Naive thymus-derived CD8-positive, alpha-beta T cell (primary cell): ENCODE measurements at regions not wholly inside any gene's neighbourhood (a gene's known extent, or its start where the extent isn't known, plus 50 kb on each side); places are given as distances from the start of the nearest gene placed in this dataset.

Source experiments
- ATAC-seq, 2 donors: fragments of 150-1000 bp; cut with Tn5 transposase in 1 of 2; sonication (Bioruptor Pico), chemical (Tn5 transposase) in 1 of 2; 1 replicate in 1 of 2; 2 replicates in 1 of 2; pipeline ENCODE4 v1.10.0; 2021; ENCODE audit warnings: mild to moderate bottlenecking in 2 of 2, moderate library complexity in 2 of 2
- POLR2A ChIA-PET: fragments of 350-600 bp; sonication (Branson Sonifier 250); formaldehyde crosslinking; loops from one replicate; lab custom pipeline; 2021; ENCODE audit warnings: antibody characterized with exemption; lab: Charles Lee
- DNase-seq, 10 donors: peaks; one replicate each; pipeline versions ENCODE4 v3.0.0 to v3.0.0-alpha.2; 2020 to 2022
- H3K27ac Mint-ChIP-seq, 10 donors: one replicate each; pipeline ENCODE4 v1.8.0; 2020 to 2022; ENCODE audit warnings: mild to moderate bottlenecking in 10 of 10, mixed read lengths in 10 of 10, moderate library complexity in 4 of 10, inconsistent platforms in 1 of 10
- H3K27me3 Mint-ChIP-seq, 5 donors: one replicate each; pipeline ENCODE4 v1.8.0; 2021 to 2022; ENCODE audit warnings: mixed read lengths in 5 of 5
- H3K36me3 Mint-ChIP-seq, 3 donors: one replicate each; pipeline ENCODE4 v1.8.0; 2020 to 2022; ENCODE audit warnings: mixed read lengths in 3 of 3, mild to moderate bottlenecking in 2 of 3, inconsistent platforms in 1 of 3
- H3K4me1 Mint-ChIP-seq, 4 donors: one replicate each; pipeline ENCODE4 v1.8.0; 2021 to 2022; ENCODE audit warnings: mixed read lengths in 4 of 4
- H3K4me3 Mint-ChIP-seq, 10 donors: one replicate each; pipeline ENCODE4 v1.8.0; 2020 to 2022; ENCODE audit warnings: mild to moderate bottlenecking in 10 of 10, mixed read lengths in 10 of 10, moderate library complexity in 6 of 10, inconsistent platforms in 1 of 10
- H3K9me3 Mint-ChIP-seq, 9 donors: one replicate each; pipeline ENCODE4 v1.8.0; 2020 to 2022; ENCODE audit warnings: mixed read lengths in 9 of 9, mild to moderate bottlenecking in 3 of 9, inconsistent platforms in 1 of 9, moderate library complexity in 1 of 9

- no peak overlapping the region for H3K27ac Mint-ChIP-seq
- no peaks in the 10 kb centered on the region for H3K27me3 Mint-ChIP-seq
- no peak for ATAC-seq
- no peaks in the 10 kb centered on the region for H3K4me1 Mint-ChIP-seq
- peaks cover 0 to 13% (median 2%) of the 10 kb centered on the region in 9 donors for H3K9me3 Mint-ChIP-seq
- POLR2A ChIA-PET: interaction anchor here (0.7 kb wide), 1 partner anchor 963 kb away, joined by 3 read pairs; no protein-coding TSS in a partner anchor
- H3K4me3 Mint-ChIP-seq: no peak overlapping the region
- H3K36me3 Mint-ChIP-seq: no peaks in the 10 kb centered on the region
- no peak for DNase-seq
These were observed 467.9 kb downstream of the SLITRK1 start for GRCh38 chr13:83414393-83414792.

- Mint-ChIP-seq H3K4me3 (no peak overlapping the region), H3K36me3 (no peaks in the 10 kb centered on the region), H3K9me3 (peaks cover 0 to 9% (median 0%) of the 10 kb centered on the region in 9 donors), H3K4me1 (no peaks in the 10 kb centered on the region), H3K27me3 (no peaks in the 10 kb centered on the region), H3K27ac (no peak overlapping the region)
- POLR2A ChIA-PET: no interaction called here
- ATAC-seq (no peak), DNase-seq (no peak)
These were observed 495.7 kb downstream of the SLITRK1 start for GRCh38 chr13:83386609-83387008.

GRCh38 chr13:83378908-83379307 lies 503.4 kb downstream of the SLITRK1 start:
- Mint-ChIP-seq H3K27ac (no peak overlapping the region), H3K36me3 (no peaks in the 10 kb centered on the region), H3K4me1 (no peaks in the 10 kb centered on the region), H3K9me3 (peaks cover 0 to 14% (median 0%) of the 10 kb centered on the region in 9 donors), H3K4me3 (no peak overlapping the region), H3K27me3 (no peaks in the 10 kb centered on the region)
- DNase-seq (no peak), ATAC-seq (no peak)
- POLR2A ChIA-PET: no interaction called here

- DNase-seq (no peak), ATAC-seq (no peak)
- no peak overlapping the region for H3K4me3 Mint-ChIP-seq
- no peaks in the 10 kb centered on the region for H3K27me3 Mint-ChIP-seq
- peaks cover 1 to 21% (median 8%) of the 10 kb centered on the region in 9 donors for H3K9me3 Mint-ChIP-seq
- POLR2A ChIA-PET: no interaction called here
- H3K27ac Mint-ChIP-seq: no peak overlapping the region
- H3K36me3 Mint-ChIP-seq: no peaks in the 10 kb centered on the region
- H3K4me1 Mint-ChIP-seq: no peaks in the 10 kb centered on the region
These were observed 504.8 kb downstream of the SLITRK1 start for GRCh38 chr13:83377491-83377890.

- ATAC-seq (no peak), DNase-seq (no peak)
- Mint-ChIP-seq H3K27me3 (no peaks in the 10 kb centered on the region), H3K27ac (no peak overlapping the region), H3K4me1 (no peaks in the 10 kb centered on the region), H3K9me3 (peaks cover 3 to 22% (median 13%) of the 10 kb centered on the region in 9 donors), H3K36me3 (no peaks in the 10 kb centered on the region), H3K4me3 (no peak overlapping the region)
- POLR2A ChIA-PET: no interaction called here
These were observed 509.5 kb downstream of the SLITRK1 start for GRCh38 chr13:83372786-83373185.

GRCh38 chr13:83365723-83366122 lies 516.6 kb downstream of the SLITRK1 start:
- no peak overlapping the region for H3K4me3 Mint-ChIP-seq
- DNase-seq (no peak), ATAC-seq (no peak)
- POLR2A ChIA-PET: no interaction called here
- no peaks in the 10 kb centered on the region for H3K36me3 Mint-ChIP-seq
- no peaks in the 10 kb centered on the region for H3K4me1 Mint-ChIP-seq
- H3K9me3 Mint-ChIP-seq: peaks cover 0 to 18% (median 4%) of the 10 kb centered on the region in 9 donors
- no peak overlapping the region for H3K27ac Mint-ChIP-seq
- H3K27me3 Mint-ChIP-seq: no peaks in the 10 kb centered on the region

GRCh38 chr13:83355041-83355440 lies 527.2 kb downstream of the SLITRK1 start:
- Mint-ChIP-seq H3K27me3 (no peaks in the 10 kb centered on the region), H3K9me3 (peaks cover 0 to 13% (median 0%) of the 10 kb centered on the region in 9 donors), H3K36me3 (no peaks in the 10 kb centered on the region), H3K27ac (no peak overlapping the region), H3K4me3 (no peak overlapping the region), H3K4me1 (no peaks in the 10 kb centered on the region)
- ATAC-seq (no peak), DNase-seq (no peak)
- POLR2A ChIA-PET: no interaction called here

- Mint-ChIP-seq H3K9me3 (peaks cover 0 to 8% (median 0%) of the 10 kb centered on the region in 9 donors), H3K27ac (no peak overlapping the region), H3K4me3 (no peak overlapping the region), H3K27me3 (no peaks in the 10 kb centered on the region), H3K4me1 (no peaks in the 10 kb centered on the region), H3K36me3 (no peaks in the 10 kb centered on the region)
- POLR2A ChIA-PET: no interaction called here
- ATAC-seq: no peak
- no peak for DNase-seq
These were observed 529.9 kb downstream of the SLITRK1 start for GRCh38 chr13:83352391-83352790.

- H3K9me3 Mint-ChIP-seq: peaks cover 0 to 15% (median 0%) of the 10 kb centered on the region in 9 donors
- H3K4me3 Mint-ChIP-seq: no peak overlapping the region
- no peaks in the 10 kb centered on the region for H3K27me3 Mint-ChIP-seq
- H3K4me1 Mint-ChIP-seq: no peaks in the 10 kb centered on the region
- no peak overlapping the region for H3K27ac Mint-ChIP-seq
- H3K36me3 Mint-ChIP-seq: no peaks in the 10 kb centered on the region
- no peak for ATAC-seq
- no peak for DNase-seq
- POLR2A ChIA-PET: no interaction called here
These were observed 531.7 kb downstream of the SLITRK1 start for GRCh38 chr13:83350569-83350968.

- H3K27me3 Mint-ChIP-seq: no peaks in the 10 kb centered on the region
- ATAC-seq: no peak
- H3K4me3 Mint-ChIP-seq: no peak overlapping the region
- no peak for DNase-seq
- H3K4me1 Mint-ChIP-seq: no peaks in the 10 kb centered on the region
- POLR2A ChIA-PET: no interaction called here
- no peaks in the 10 kb centered on the region for H3K36me3 Mint-ChIP-seq
- H3K27ac Mint-ChIP-seq: no peak overlapping the region
- peaks cover 0 to 29% (median 6%) of the 10 kb centered on the region in 9 donors for H3K9me3 Mint-ChIP-seq
These were observed 537.8 kb downstream of the SLITRK1 start for GRCh38 chr13:83344518-83344917.

- ATAC-seq: no peak
- DNase-seq: no peak
- H3K27me3 Mint-ChIP-seq: no peaks in the 10 kb centered on the region
- no peaks in the 10 kb centered on the region for H3K4me1 Mint-ChIP-seq
- H3K27ac Mint-ChIP-seq: peak overlapping the region in 1 of 10 donors; percentile 74
- H3K36me3 Mint-ChIP-seq: no peaks in the 10 kb centered on the region
- H3K4me3 Mint-ChIP-seq: no peak overlapping the region
- H3K9me3 Mint-ChIP-seq: peaks cover 0 to 21% (median 5%) of the 10 kb centered on the region in 9 donors
- POLR2A ChIA-PET: no interaction called here
These were observed 542.1 kb downstream of the SLITRK1 start for GRCh38 chr13:83340170-83340569.

GRCh38 chr13:83333614-83334388 lies 548.5 kb downstream of the SLITRK1 start:
- POLR2A ChIA-PET: no interaction called here

GRCh38 chr13:83332751-83333150 lies 549.5 kb downstream of the SLITRK1 start:
- H3K27me3 Mint-ChIP-seq: no peaks in the 10 kb centered on the region
- no peaks in the 10 kb centered on the region for H3K36me3 Mint-ChIP-seq
- H3K9me3 Mint-ChIP-seq: peaks cover 0 to 8% (median 2%) of the 10 kb centered on the region in 9 donors
- H3K4me1 Mint-ChIP-seq: no peaks in the 10 kb centered on the region
- no peak overlapping the region for H3K27ac Mint-ChIP-seq
- DNase-seq: no peak
- no peak overlapping the region for H3K4me3 Mint-ChIP-seq
- POLR2A ChIA-PET: no interaction called here
- no peak for ATAC-seq

More at GRCh38 chr13:83333614-83334388, 548.5 kb downstream of the SLITRK1 start:
- DNase-seq (no peak), ATAC-seq (no peak)
- no peaks in the 10 kb centered on the region for H3K4me1 Mint-ChIP-seq
- peaks cover 0 to 8% (median 2%) of the 10 kb centered on the region in 9 donors for H3K9me3 Mint-ChIP-seq
- H3K27ac Mint-ChIP-seq: no peak overlapping the region
- H3K36me3 Mint-ChIP-seq: no peaks in the 10 kb centered on the region
- no peak overlapping the region for H3K4me3 Mint-ChIP-seq
- H3K27me3 Mint-ChIP-seq: no peaks in the 10 kb centered on the region

- no peaks in the 10 kb centered on the region for H3K36me3 Mint-ChIP-seq
- ATAC-seq (no peak), DNase-seq (no peak)
- POLR2A ChIA-PET: no interaction called here
- peaks cover 0 to 19% (median 4%) of the 10 kb centered on the region in 9 donors for H3K9me3 Mint-ChIP-seq
- H3K27me3 Mint-ChIP-seq: no peaks in the 10 kb centered on the region
- H3K4me1 Mint-ChIP-seq: no peaks in the 10 kb centered on the region
- no peak overlapping the region for H3K4me3 Mint-ChIP-seq
- H3K27ac Mint-ChIP-seq: no peak overlapping the region
These were observed 555.2 kb downstream of the SLITRK1 start for GRCh38 chr13:83327091-83327490.
